Posterior cingulate gyrus (tissue), 11 donors: ENCODE measurements at regions not wholly inside any gene's neighbourhood (a gene's known extent, or its start where the extent isn't known, plus 50 kb on each side); places are given as distances from the start of the nearest gene placed in this dataset.

Source experiments
- DNase-seq, 10 donors: peaks; one replicate each; pipeline versions ENCODE4 v3.0.0 to v3.0.0-alpha.2; 2020 to 2021; ENCODE audit warnings: mixed read lengths in 3 of 10
- intact Hi-C: fragments of 100-400 bp; cut with DNase I; formaldehyde crosslinking; loops from one replicate; pipeline ENCODE4 v1.15.1; 2023

DNA sequence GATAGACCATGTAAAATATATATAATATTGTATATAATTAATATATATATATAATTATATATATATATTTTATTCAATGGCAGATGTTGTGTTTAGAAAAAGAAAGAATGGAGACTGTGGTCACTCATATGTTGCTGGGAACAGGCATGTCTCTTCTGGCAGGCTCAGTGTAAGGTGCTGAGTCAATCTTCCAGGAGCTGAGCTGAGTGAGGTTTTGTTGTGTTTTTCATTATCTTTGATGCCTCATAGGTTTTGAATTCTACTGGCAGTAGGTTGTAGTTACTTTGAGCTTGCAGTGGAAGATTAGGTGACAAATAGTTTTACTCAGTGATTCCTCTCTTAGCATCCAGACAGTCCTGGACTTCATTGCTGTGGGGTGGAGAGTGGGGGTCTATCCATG is 561.3 kb downstream of the IRX1 start:
- no peak for DNase-seq
- intact Hi-C loops = no loop called here

DNA sequence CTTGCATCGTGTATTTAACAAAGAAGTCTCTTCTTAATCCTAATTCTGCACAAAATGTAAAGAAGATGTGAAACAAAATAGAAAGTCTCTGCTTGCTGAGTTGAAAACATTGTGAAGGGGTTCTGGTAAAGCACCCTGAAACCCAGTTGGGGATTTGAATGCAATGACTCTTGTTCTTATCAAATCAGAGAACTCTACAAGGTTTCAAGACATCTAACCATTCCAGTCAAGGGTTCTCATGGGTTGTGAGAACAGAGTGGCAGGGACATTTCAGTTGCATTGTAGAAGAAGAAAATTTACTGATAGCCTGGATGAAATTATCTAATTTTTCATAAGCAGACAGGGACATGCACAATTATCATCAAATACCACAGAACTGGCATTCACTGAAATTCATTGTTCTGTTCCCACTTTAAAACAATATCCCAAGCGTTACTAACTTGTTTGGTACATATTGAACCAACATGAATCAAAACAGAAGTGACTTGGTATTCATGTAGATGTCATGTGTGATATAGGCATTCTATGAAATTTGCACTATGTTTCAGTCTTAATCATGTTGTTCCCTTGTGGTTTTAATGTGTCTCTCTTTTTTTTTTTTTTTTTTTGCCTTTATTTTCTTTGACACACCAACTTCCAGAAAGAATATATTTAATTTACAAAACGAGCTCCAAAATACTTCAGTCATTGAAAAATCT is 563.3 kb downstream of the IRX1 start:
- DNase-seq = no peak
- intact Hi-C loops = no loop called here

- DNase-seq = no peak
- intact Hi-C loops = no loop called here
Observed at GRCh38 chr5:4159681-4160080, 564.0 kb downstream of the IRX1 start.

GRCh38 chr5:4164167-4164566 is 568.5 kb downstream of the IRX1 start:
- intact Hi-C loops = no loop called here
- DNase-seq = no peak

DNA sequence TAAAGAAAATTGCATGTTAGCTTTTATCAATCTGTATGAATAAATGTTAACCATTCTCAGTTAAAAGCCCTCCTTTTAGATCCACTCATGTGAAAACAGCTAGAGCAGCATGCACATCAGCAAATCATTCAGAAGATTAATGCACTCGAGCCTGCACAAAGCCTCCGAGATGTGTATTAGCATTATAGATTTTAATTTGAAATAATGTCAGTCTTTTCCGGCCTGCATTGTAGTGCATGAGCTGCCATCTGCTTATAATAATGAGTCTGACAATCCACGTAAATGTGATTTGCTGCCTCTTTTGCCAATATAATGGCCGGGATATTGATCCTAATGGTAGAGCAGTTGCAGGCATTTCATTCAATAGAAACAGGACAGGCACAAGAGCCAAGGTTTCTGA is 585.1 kb downstream of the IRX1 start:
- intact Hi-C loops = no loop called here

DNA sequence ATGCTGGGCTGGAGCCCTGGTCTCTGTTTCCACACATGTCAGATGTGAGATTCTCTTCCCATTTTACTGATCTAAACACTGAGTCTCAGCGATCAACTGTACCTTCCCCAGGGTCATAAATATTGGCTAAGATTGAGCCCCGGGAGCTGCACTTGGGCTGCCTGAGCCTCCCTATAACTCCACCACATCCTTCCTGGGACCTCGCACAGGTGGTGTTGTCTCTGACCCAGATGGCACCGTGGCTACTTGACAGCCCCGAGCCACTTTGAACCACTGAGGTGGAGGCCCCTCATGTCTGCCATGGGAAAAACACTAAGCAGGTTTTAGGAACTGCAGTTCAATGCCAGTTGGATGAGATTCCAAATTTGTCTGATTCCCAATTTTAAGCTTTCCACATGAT is 586.5 kb downstream of the IRX1 start:
- DNase-seq = no peak
- intact Hi-C loops = no loop called here

More for the DNA sequence above, 585.1 kb downstream of the IRX1 start:
- DNase-seq = no peak

DNA sequence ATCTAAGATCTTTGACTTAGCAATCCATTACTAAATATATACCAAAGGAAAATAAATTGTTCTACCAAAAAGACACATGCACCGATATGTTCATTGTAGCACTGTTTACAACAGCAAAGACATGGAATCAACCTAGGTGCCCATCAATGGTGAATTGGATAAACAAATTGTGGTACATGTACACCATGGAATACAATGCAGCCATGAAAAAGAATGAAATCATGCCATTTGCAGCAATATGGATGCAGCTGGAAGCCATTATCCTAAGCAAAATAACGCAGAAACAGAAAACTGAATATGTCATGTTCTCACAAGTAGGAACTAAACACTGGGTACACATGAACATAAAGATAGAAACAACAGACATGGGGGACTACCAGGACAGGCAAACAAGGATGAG is 589.5 kb downstream of the IRX1 start:
- DNase-seq = no peak
- intact Hi-C loops = no loop called here

- DNase-seq = no peak
- intact Hi-C loops = no loop called here
Observed at GRCh38 chr5:4188704-4189103, 593.1 kb downstream of the IRX1 start.

DNA sequence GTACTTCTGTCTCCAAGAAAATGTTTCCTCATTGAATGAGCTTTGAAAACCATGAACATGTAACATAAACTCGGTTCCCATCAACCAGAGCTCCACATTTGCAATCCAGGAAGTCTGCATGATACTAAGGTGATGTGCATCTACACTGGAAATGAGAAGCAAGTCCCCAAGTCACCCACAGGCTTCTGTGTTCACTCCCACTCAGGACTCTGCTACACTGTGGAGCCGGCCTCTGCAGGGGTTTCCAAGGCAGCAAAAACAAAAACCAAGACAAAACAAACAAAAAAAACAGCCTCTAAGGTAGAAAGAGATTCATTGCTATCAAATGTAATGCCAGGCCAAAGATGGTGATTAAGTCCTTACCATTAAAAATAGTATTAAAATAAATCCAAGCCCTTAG is 593.7 kb downstream of the IRX1 start:
- DNase-seq = no peak
- intact Hi-C loops = no loop called here

- intact Hi-C loops = no loop called here
- DNase-seq = no peak
Observed at GRCh38 chr5:4191041-4191440, 595.4 kb downstream of the IRX1 start.

DNA sequence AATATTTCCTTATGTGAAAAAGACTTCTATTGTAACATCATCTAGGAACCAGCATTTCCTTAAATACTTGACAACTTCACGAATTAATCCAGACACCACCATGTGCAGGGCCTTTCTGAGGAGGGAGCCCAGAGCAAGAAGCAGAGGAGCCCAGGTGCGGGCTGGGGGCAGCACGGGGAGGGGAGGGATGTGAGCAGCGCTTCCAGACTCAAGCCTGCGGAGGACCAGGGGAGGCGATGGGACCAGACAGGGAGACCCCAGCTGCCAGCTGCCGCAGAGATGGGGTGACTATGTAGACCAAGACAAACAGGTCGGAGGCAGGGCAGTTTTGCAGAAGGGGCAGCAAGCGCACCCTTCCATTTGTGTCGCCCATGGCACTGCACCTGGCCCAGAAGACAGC is 596.1 kb downstream of the IRX1 start:
- peak in 1 of 10 donors; percentile 78 for DNase-seq
- intact Hi-C loops = no loop called here

- DNase-seq = no peak
- intact Hi-C loops = no loop called here
Observed at GRCh38 chr5:4192111-4192510, 596.5 kb downstream of the IRX1 start.

DNA sequence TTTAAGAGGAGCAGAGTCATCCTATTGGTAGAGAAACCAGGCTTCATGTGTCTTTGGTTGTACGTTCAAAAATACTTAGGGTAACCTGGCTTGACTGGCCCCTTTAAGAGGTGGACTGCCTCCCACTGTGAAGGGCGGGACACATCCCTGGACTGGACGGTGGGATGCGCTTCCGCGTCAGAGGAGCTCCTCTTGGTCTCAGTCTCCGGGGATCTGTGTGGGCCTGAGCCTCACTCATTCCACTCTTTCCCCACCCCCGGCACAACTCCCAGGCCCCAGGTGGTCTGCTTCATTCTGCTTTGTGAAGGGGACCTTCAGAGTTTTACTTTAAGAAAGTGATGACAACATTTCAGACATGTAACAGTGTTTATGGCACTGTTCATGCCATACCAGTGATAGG is 601.1 kb downstream of the IRX1 start:
- no peak for DNase-seq
- intact Hi-C loops = no loop called here

DNA sequence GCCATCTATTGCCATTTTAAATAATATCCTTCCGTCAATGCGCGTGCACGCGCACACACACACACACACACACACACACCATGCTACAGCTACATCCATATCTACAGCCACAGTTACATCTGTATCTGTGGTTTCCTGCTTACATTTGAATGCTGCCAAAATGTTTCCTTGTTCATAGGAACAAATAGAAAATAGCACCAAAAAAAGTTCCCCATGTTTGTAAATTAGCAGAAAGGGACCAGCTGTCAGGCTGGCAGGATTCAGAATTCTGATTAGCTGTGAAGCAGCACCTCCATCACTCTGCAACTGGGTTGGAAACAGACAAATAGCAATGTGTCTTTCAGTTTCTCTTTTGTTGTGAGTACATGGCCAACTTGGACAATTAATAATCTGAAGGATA is 601.5 kb downstream of the IRX1 start:
- intact Hi-C loops = no loop called here
- no peak for DNase-seq

DNA sequence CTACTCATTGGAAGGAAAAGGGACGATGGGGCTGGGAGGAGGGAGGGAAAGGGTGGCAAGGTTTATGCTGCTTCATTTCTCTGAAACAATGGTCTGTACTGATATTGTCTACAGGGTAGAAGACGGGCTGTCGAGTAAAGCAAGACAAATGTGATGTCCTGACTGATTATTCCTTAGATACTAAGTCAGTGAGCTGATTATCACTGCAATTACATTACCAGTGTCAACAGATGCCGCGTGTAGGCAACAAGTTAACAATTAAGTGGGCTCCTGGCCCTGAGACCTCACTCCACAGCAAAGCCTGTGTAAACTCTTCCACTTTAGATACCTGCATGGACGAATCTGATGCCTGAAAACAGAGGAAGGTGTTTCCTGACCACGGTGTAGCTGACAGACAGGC is 602.8 kb downstream of the IRX1 start:
- DNase-seq = no peak
- intact Hi-C loops = no loop called here

GRCh38 chr5:4199049-4199841 is 603.6 kb downstream of the IRX1 start:
- DNase-seq = no peak
- intact Hi-C loops = no loop called here

- no peak for DNase-seq
- intact Hi-C loops = no loop called here
Observed at GRCh38 chr5:4203146-4203545, 607.5 kb downstream of the IRX1 start.

DNA sequence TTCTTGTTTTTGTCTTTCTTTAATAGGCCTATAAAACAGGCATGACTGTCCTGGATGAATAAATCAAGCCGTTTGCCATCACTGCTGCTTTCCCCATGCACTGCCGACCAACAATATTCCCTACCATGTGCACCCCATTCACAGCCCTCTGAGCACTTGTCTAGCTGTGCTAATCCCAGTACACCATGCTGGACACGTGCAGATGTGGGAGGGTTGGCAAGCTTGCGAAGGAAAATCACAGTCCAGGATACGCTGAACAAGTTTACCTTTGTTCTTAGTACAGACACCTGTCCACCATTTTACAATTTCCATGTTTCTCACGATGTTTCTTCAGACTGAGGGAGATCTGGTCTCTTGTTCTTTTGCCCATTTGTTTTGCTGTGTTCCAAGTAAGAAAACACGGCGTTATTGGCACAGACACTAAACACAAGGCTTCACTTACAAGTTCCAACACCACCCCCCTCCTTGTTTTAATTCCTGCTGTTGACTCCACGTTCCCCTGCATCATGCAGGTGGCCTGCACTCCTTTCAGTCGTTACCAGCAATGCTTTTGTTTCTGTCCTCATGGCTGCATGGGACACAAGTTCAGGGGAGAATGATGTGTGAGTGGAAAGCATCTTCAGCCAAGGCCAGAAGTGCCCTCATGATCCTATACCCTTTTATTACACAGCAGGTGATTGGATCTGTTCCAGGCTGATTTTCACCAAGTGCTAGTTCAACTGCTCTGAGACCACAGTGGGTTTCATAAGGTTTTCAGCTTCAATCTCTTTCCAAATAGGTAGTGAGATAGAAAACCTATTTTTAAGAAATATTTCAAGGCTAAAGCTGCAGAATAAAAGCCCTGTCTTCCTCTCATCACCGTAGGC is 608.9 kb downstream of the IRX1 start:
- no peak for DNase-seq
- intact Hi-C loops = no loop called here

GRCh38 chr5:4205398-4205797 is 609.8 kb downstream of the IRX1 start:
- intact Hi-C loops = no loop called here
- no peak for DNase-seq

- intact Hi-C loops = no loop called here
- DNase-seq = no peak
Observed at GRCh38 chr5:4206127-4206526, 610.5 kb downstream of the IRX1 start.

DNA sequence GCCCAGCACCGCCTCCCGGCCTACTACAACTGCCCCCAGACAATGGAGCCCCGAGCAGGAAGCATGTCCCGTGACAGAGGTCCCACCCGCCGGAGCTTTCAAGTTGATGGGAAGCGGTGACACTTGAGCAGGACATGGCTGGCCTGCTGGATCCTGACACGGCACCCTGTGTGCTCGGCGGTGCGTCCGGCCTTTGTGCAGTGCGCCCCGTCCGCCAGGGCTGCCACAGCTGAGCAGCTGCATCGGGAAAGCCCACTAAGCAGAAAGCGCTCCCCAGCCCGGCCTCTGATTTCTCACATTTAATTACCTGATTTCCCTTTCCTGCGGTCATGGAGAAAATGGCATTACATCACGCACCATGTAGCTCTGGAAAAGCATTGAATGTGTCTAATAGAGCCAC is 611.9 kb downstream of the IRX1 start:
- intact Hi-C loops = no loop called here
- DNase-seq = no peak
